NOMO-1 treated with DMSO at 0.1 percent for 48 hours (cell line): ENCODE measurements at regions not wholly inside any gene's neighbourhood (a gene's known extent, or its start where the extent isn't known, plus 50 kb on each side); places are given as distances from the start of the nearest gene placed in this dataset.
"Not testable (repeated sequence)": the region's sequence is repeated elsewhere in the genome, so short reads cannot be mapped to it uniquely, and the experiment has no call there.

Source experiments
- DNase-seq: peaks from one replicate; lab custom pipeline; 2025; ENCODE audit not compliant: unreplicated experiment; lab: John Stamatoyannopoulos, UW

- DNase-seq = no peak
These were observed 861.8 kb downstream of the TAF11L14 start for GRCh38 chr5:18496041-18496440.

- no peak for DNase-seq
These were observed 862.8 kb downstream of the TAF11L14 start for GRCh38 chr5:18497089-18497488.

GRCh38 chr5:18503797-18504328 lies 869.6 kb downstream of the TAF11L14 start:
- no peak for DNase-seq

- no peak for DNase-seq
These were observed 872.9 kb downstream of the TAF11L14 start for GRCh38 chr5:18507114-18507513.

GRCh38 chr5:18517641-18518380 lies 883.6 kb downstream of the TAF11L14 start:
- no peak for DNase-seq

- no peak for DNase-seq
These were observed 889.1 kb downstream of the TAF11L14 start for GRCh38 chr5:18523380-18523779.

GRCh38 chr5:18526792-18527405 lies 892.6 kb downstream of the TAF11L14 start:
- no peak for DNase-seq

GRCh38 chr5:18533137-18533536 lies 898.9 kb downstream of the TAF11L14 start:
- DNase-seq = no peak

GRCh38 chr5:18534119-18534518 lies 899.9 kb downstream of the TAF11L14 start:
- DNase-seq = no peak

GRCh38 chr5:18535753-18536152 lies 901.5 kb downstream of the TAF11L14 start:
- DNase-seq = not testable (repeated sequence)

GRCh38 chr5:18544421-18544820 lies 910.2 kb downstream of the TAF11L14 start:
- DNase-seq = no peak

- no peak for DNase-seq
These were observed 912.3 kb downstream of the TAF11L14 start for GRCh38 chr5:18546591-18546990.

- DNase-seq = no peak
These were observed 917.5 kb downstream of the TAF11L14 start for GRCh38 chr5:18551716-18552115.

GRCh38 chr5:18553269-18553668 lies 919.0 kb downstream of the TAF11L14 start:
- no peak for DNase-seq

GRCh38 chr5:18560602-18561001 lies 926.3 kb downstream of the TAF11L14 start:
- DNase-seq = no peak

- DNase-seq = no peak
These were observed 929.6 kb downstream of the TAF11L14 start for GRCh38 chr5:18563853-18564252.

- no peak for DNase-seq
These were observed 932.4 kb downstream of the TAF11L14 start for GRCh38 chr5:18566671-18567070.

- no peak for DNase-seq
These were observed 942.3 kb downstream of the TAF11L14 start for GRCh38 chr5:18576586-18576985.

GRCh38 chr5:18601185-18601584 lies 966.9 kb downstream of the TAF11L14 start:
- no peak for DNase-seq

- no peak for DNase-seq
These were observed 968.1 kb downstream of the TAF11L14 start for GRCh38 chr5:18602402-18602801.

GRCh38 chr5:18605186-18605585 lies 970.9 kb downstream of the TAF11L14 start:
- DNase-seq = no peak

- no peak for DNase-seq
These were observed 973.3 kb downstream of the TAF11L14 start for GRCh38 chr5:18607570-18607969.
